B cell (primary cell): ENCODE measurements at regions not wholly inside any gene's neighbourhood (a gene's known extent, or its start where the extent isn't known, plus 50 kb on each side); places are given as distances from the start of the nearest gene placed in this dataset.

Source experiments
- ATAC-seq: fragments of 200-7000 bp; cut with Tn5 transposase; one replicate; pipeline ENCODE4 v1.10.0; 2021; ENCODE audit warnings: low read depth, mild to moderate bottlenecking, moderate number of reproducible peaks, moderate library complexity
- CTCF ChIA-PET: fragments of 350-600 bp; sonication (Branson Sonifier 250); formaldehyde crosslinking; loops from one replicate; lab custom pipeline; 2021; ENCODE audit warnings: antibody characterized with exemption, inconsistent platforms; lab: Charles Lee
- POLR2A ChIA-PET: fragments of 350-600 bp; sonication (Branson Sonifier 250); formaldehyde crosslinking; loops from one replicate; lab custom pipeline; 2021; ENCODE audit warnings: antibody characterized with exemption; lab: Charles Lee
- DNase-seq: peaks from one replicate; pipeline ENCODE4 v3.0.0; 2013
- H2AFZ ChIP-seq: 2 replicates; pipeline ENCODE4 v1.6.1; 2012; ENCODE audit warnings: mild to moderate bottlenecking, low read depth, low read length; ENCODE audit not compliant: insufficient read depth, poor library complexity, severe bottlenecking
- H3K27ac ChIP-seq, 2 donors: 1 replicate in 1 of 2; 2 replicates in 1 of 2; pipeline ENCODE4 v1.5.1; 2012 to 2013; ENCODE audit warnings: low read length in 2 of 2, mild to moderate bottlenecking in 2 of 2, moderate library complexity in 1 of 2
- H3K27me3 ChIP-seq, 4 experiments: fragments of 200-600 bp in 1 of 4; sonication (generic) in 1 of 4; replicated peaks in 1 of 4; 1 replicate in 2 of 4; 2 replicates in 2 of 4; pipeline versions ENCODE4 v1.6.1 to v1.7.0; 2013 to 2016; ENCODE audit warnings: low read length in 3 of 4, mild to moderate bottlenecking in 2 of 4, mixed read lengths in 1 of 4, moderate library complexity in 1 of 4; ENCODE audit not compliant: insufficient read depth in 4 of 4, control insufficient read depth in 3 of 4; ENCODE audit errors: control extremely low read depth in 1 of 4
- H3K36me3 ChIP-seq, 2 experiments: replicated peaks in 1 of 2; 1 replicate in 1 of 2; 2 replicates in 1 of 2; pipeline versions ENCODE4 v1.6.1 to v1.7.1; 2013; ENCODE audit warnings: low read length in 1 of 2; ENCODE audit not compliant: insufficient read depth in 2 of 2, control insufficient read depth in 1 of 2; ENCODE audit errors: control extremely low read depth in 1 of 2, extremely low read depth in 1 of 2
- H3K4me1 ChIP-seq, 2 donors: fragments of 200-600 bp in 1 of 2; sonication (generic) in 1 of 2; 1 replicate in 1 of 2; 2 replicates in 1 of 2; pipeline versions ENCODE4 v1.5.1 to v1.6.1; 2013 to 2017; ENCODE audit warnings: low read length in 2 of 2; ENCODE audit not compliant: control insufficient read depth in 2 of 2, insufficient read depth in 2 of 2
- H3K4me2 ChIP-seq: replicated peaks from 2 replicates; pipeline ENCODE3; 2012; ENCODE audit warnings: mild to moderate bottlenecking, low read depth, low read length; ENCODE audit not compliant: poor library complexity, severe bottlenecking
- H3K4me3 ChIP-seq, 5 experiments: fragments of 200-600 bp in 1 of 5; sonication (generic) in 1 of 5; 1 replicate in 3 of 5; 2 replicates in 2 of 5; pipeline versions ENCODE4 v1.5.1 to v1.7.0; 2011 to 2016; ENCODE audit warnings: low read length in 4 of 5, mild to moderate bottlenecking in 4 of 5, low read depth in 2 of 5, control low read depth in 1 of 5, moderate library complexity in 1 of 5; ENCODE audit not compliant: insufficient read depth in 1 of 5; ENCODE audit errors: control extremely low read depth in 1 of 5, extremely low read depth in 1 of 5
- H3K79me2 ChIP-seq: fragments of 200-600 bp; sonication (generic); one replicate; pipeline ENCODE4 v1.6.0; 2016; ENCODE audit warnings: low read length; ENCODE audit not compliant: control insufficient read depth, insufficient read depth
- H3K9ac ChIP-seq: fragments of 200-600 bp; sonication (generic); 2 replicates; pipeline ENCODE4 v1.6.1; 2017; ENCODE audit warnings: mild to moderate bottlenecking, low read length, moderate library complexity
- H3K9me3 ChIP-seq, 3 donors: one replicate each; pipeline versions ENCODE4 v1.6.1 to v1.7.1; 2013; ENCODE audit warnings: low read length in 2 of 3; ENCODE audit not compliant: control insufficient read depth in 2 of 3, insufficient read depth in 1 of 3; ENCODE audit errors: control extremely low read depth in 1 of 3
- H4K20me1 ChIP-seq: 2 replicates; pipeline ENCODE4 v1.6.0; 2012; ENCODE audit warnings: mild to moderate bottlenecking, low read length; ENCODE audit not compliant: insufficient read depth, control insufficient read depth, poor library complexity, severe bottlenecking
- H3K27ac Mint-ChIP-seq: one replicate; pipeline ENCODE4 v1.8.0; 2021; ENCODE audit warnings: mixed read lengths
- H3K27me3 Mint-ChIP-seq: one replicate; pipeline ENCODE4 v1.8.0; 2021; ENCODE audit warnings: mixed read lengths
- H3K4me1 Mint-ChIP-seq: one replicate; pipeline ENCODE4 v1.8.0; 2021; ENCODE audit warnings: mixed read lengths
- H3K4me3 Mint-ChIP-seq: one replicate; pipeline ENCODE4 v1.8.0; 2021; ENCODE audit warnings: mixed read lengths
- H3K9me3 Mint-ChIP-seq: one replicate; pipeline ENCODE4 v1.8.0; 2022; ENCODE audit warnings: mixed read lengths; ENCODE audit not compliant: insufficient read depth
- EZH2 ChIP-seq: IDR thresholded peaks from 2 replicates; pipeline ENCODE4 v1.6.1; 2012; ENCODE audit warnings: borderline replicate concordance, low read depth, mild to moderate bottlenecking, moderate library complexity, low read length; ENCODE audit not compliant: insufficient read depth, poor library complexity, severe bottlenecking
- WGBS: methylation state at CpG from one replicate; pipeline ENCODE4 v1.1.5; 2013; ENCODE audit warnings: missing lambda C conversion rate; ENCODE audit not compliant: insufficient coverage; 5-methylcytosine and 5-hydroxymethylcytosine counted together
- intact Hi-C: fragments of 100-400 bp; cut with micrococcal nuclease; formaldehyde crosslinking; loops from one replicate; pipeline ENCODE4 v1.10.0; 2022
- TF ChIP-seq, protein P1 (sequence below): fragments of 200-600 bp; IDR thresholded peaks from one replicate; pipeline ENCODE4 v1.8.0; 2022; ENCODE audit warnings: antibody characterized with exemption, mild to moderate bottlenecking

DNA sequence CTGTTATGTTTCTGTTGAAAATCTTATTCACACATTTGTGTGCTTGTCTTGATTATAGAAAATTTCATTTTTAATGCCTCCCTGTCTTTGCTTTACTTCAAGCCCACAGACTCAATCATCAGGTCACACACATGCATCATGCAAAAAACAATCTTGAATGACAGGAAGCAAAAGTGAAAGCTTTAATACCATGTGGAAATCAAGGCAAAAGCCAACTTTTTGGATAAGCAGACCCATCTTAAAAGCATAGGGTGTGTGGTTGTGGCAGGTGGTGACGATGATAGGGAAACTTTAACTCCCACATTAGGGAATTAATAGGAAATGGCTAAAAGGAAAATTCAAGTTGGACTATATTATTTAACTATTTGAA lies 155.9 kb upstream of the EOMES start:
- H3K4me1 Mint-ChIP-seq: peaks cover 32% of the 10 kb centered on the region
- WGBS: no CpG with 5 or more reads among the region's 1 CpG
- Histone ChIP-seq H3K36me3 (no peaks in the 10 kb centered on the region), H3K27me3 (no peaks in the 10 kb centered on the region), H3K9ac (no peak overlapping the region), H3K4me2 (peak overlapping the region; percentile 3), H3K9me3 (no peaks in the 10 kb centered on the region), H4K20me1 (no peaks in the 10 kb centered on the region), H2AFZ (peak overlapping the region; percentile 43), H3K4me1 (peaks cover 23 to 33% of the 10 kb centered on the region in 2 donors), H3K79me2 (no peaks in the 10 kb centered on the region), H3K27ac (no peak overlapping the region), H3K4me3 (no peak overlapping the region)
- no peak overlapping the region for H3K4me3 Mint-ChIP-seq
- no peak overlapping the region for H3K27ac Mint-ChIP-seq
- TF ChIP-seq, protein P1, sequence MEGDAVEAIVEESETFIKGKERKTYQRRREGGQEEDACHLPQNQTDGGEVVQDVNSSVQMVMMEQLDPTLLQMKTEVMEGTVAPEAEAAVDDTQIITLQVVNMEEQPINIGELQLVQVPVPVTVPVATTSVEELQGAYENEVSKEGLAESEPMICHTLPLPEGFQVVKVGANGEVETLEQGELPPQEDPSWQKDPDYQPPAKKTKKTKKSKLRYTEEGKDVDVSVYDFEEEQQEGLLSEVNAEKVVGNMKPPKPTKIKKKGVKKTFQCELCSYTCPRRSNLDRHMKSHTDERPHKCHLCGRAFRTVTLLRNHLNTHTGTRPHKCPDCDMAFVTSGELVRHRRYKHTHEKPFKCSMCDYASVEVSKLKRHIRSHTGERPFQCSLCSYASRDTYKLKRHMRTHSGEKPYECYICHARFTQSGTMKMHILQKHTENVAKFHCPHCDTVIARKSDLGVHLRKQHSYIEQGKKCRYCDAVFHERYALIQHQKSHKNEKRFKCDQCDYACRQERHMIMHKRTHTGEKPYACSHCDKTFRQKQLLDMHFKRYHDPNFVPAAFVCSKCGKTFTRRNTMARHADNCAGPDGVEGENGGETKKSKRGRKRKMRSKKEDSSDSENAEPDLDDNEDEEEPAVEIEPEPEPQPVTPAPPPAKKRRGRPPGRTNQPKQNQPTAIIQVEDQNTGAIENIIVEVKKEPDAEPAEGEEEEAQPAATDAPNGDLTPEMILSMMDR: no peak
- TF ChIP-seq EZH2: no peak
- ChIA-PET POLR2A (no interaction called here), CTCF (interaction anchor here (1.5 kb wide), 1 partner anchor 166 kb away, joined by 3 read pairs; no protein-coding TSS in a partner anchor)
- no peaks in the 10 kb centered on the region for H3K27me3 Mint-ChIP-seq
- intact Hi-C loops: no loop called here
- no peaks in the 10 kb centered on the region for H3K9me3 Mint-ChIP-seq
- DNase-seq (no peak), ATAC-seq (no peak)

DNA sequence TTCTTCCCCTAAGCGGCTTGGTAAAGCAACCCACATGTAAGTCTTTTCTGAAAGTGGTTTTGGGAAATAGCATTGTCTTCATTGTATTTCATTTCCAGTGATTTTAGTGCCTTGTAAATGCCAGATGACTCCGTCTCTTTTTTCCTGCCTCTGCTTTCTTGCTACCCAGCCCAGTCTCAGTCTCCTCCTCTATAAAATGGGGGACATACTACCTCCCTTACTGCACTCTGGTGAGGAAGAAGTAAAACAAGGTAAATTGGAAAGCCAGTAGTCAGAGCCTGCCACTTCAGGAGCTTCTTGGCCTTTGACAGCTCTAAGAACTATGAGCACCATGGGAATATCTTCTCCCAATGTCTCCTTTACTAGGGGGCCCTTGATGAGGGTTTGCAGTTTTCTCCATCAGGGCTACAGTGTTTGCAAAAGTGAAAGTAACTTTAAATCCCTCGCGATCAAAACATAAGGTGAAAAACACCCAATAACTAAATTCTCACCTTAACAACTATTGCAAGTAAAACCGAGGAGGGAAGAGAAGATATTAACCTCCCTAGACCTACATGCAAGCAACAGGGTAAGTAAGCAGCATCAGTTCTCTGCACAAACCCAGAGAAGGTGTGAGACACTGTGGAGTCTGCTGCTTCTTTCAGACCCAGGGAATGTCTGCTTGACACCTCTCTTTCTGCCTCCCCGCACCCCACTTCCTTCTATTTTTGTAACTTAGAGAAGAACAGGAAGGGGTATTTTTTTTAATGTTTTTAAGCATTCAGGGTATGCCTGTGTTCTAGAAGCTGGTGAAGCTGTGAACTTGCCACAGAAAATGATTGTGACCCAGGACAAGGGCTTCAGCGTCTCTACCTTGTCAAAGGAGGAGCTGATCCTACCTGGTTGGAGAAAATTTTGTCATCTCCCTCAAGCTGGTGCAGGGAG lies 159.1 kb upstream of the EOMES start:
- peak overlapping the region; percentile 30 to 73 (median 45) for H3K4me3 ChIP-seq
- H3K4me3 Mint-ChIP-seq: peak overlapping the region; percentile 89

More for the DNA sequence above, 159.1 kb upstream of the EOMES start:
- TF ChIP-seq, protein P1: no peak
- TF ChIP-seq EZH2: no peak
- ATAC-seq: no peak
- Histone ChIP-seq H3K79me2 (no peaks in the 10 kb centered on the region), H3K36me3 (no peaks in the 10 kb centered on the region), H3K4me2 (peak overlapping the region; percentile 72), H3K27ac (peak overlapping the region; percentile 49 to 70), H3K27me3 (no peaks in the 10 kb centered on the region), H3K9ac (peak overlapping the region; percentile 67), H3K9me3 (no peaks in the 10 kb centered on the region), H4K20me1 (no peaks in the 10 kb centered on the region), H3K4me1 (peaks cover 23 to 33% of the 10 kb centered on the region in 2 donors), H2AFZ (peak overlapping the region; percentile 86)
- Mint-ChIP-seq H3K27ac (peak overlapping the region; percentile 76), H3K27me3 (peaks cover 2% of the 10 kb centered on the region), H3K9me3 (no peaks in the 10 kb centered on the region), H3K4me1 (peaks cover 32% of the 10 kb centered on the region)
- ChIA-PET CTCF (no interaction called here), POLR2A (no interaction called here)
- DNase-seq: peak; percentile 33
- 100% methylated on average over 1 of the region's 7 CpGs for WGBS
- intact Hi-C loops: no loop called here
